NCI-H2081 treated with DMSO at 0.1 percent for 48 hours (cell line): ENCODE measurements at regions not wholly inside any gene's neighbourhood (a gene's known extent, or its start where the extent isn't known, plus 50 kb on each side); places are given as distances from the start of the nearest gene placed in this dataset.
"Not testable (repeated sequence)": the region's sequence is repeated elsewhere in the genome, so short reads cannot be mapped to it uniquely, and the experiment has no call there.

Experiments
- DNase-seq: peaks from one replicate; lab custom pipeline; 2025; lab: John Stamatoyannopoulos, UW

- DNase-seq = no peak
Measured at GRCh38 chr2:207328944-207329386, 163.2 kb upstream of the KLF7 start.

- no peak for DNase-seq
Measured at GRCh38 chr2:207330912-207331311, 165.2 kb upstream of the KLF7 start.

GRCh38 chr2:207331674-207332073 lies 165.9 kb upstream of the KLF7 start:
- DNase-seq = no peak

GRCh38 chr2:207332480-207333212 lies 166.9 kb upstream of the KLF7 start:
- DNase-seq = no peak

- no peak for DNase-seq
Measured at GRCh38 chr2:207333599-207334300, 168.0 kb upstream of the KLF7 start.

- no peak for DNase-seq
Measured at GRCh38 chr2:207334301-207334623, 168.5 kb upstream of the KLF7 start.

GRCh38 chr2:207334624-207335371 lies 169.1 kb upstream of the KLF7 start:
- DNase-seq = no peak

- DNase-seq = no peak
Measured at GRCh38 chr2:207337234-207338219, 171.8 kb upstream of the KLF7 start.

- DNase-seq = no peak
Measured at GRCh38 chr2:207338220-207338607, 172.5 kb upstream of the KLF7 start.

GRCh38 chr2:207338610-207339009 lies 172.9 kb upstream of the KLF7 start:
- DNase-seq = no peak

- DNase-seq = no peak
Measured at GRCh38 chr2:207341112-207341750, 175.5 kb upstream of the KLF7 start.

- DNase-seq = no peak
Measured at GRCh38 chr2:207341804-207342203, 176.1 kb upstream of the KLF7 start.

GRCh38 chr2:207344596-207345394 lies 179.0 kb upstream of the KLF7 start:
- not testable (repeated sequence) for DNase-seq

- no peak for DNase-seq
Measured at GRCh38 chr2:207351171-207351570, 178.6 kb upstream of the CREB1 start.

- no peak for DNase-seq
Measured at GRCh38 chr2:207352978-207353671, 176.6 kb upstream of the CREB1 start.

GRCh38 chr2:207353836-207354235 lies 175.9 kb upstream of the CREB1 start:
- no peak for DNase-seq

GRCh38 chr2:207354462-207354861 lies 175.3 kb upstream of the CREB1 start:
- no peak for DNase-seq

GRCh38 chr2:207356567-207356966 lies 173.2 kb upstream of the CREB1 start:
- DNase-seq = no peak

- no peak for DNase-seq
Measured at GRCh38 chr2:207357216-207357615, 172.5 kb upstream of the CREB1 start.

- no peak for DNase-seq
Measured at GRCh38 chr2:207362716-207363115, 167.0 kb upstream of the CREB1 start.
